K562 (cell line): ENCODE measurements at regions not wholly inside any gene's neighbourhood (a gene's known extent, or its start where the extent isn't known, plus 50 kb on each side); places are given as distances from the start of the nearest gene placed in this dataset.

Experiments
- ATAC-seq: fragments of 200-7000 bp; cut with Tn5 transposase; 3 replicates; pipeline ENCODE4 v1.9.1; 2020; ENCODE audit warnings: moderate library complexity
- BruUV-seq: library from RNA; stranded (reverse); fragments of 400-500 nt; replicated peaks from 2 replicates; lab custom pipeline; 2021; lab: Mats Ljungman, UMichigan
- CTCF ChIA-PET: fragments of 300-600 bp; formaldehyde crosslinking; extraction: SDS; loops from one replicate; lab custom pipeline; 2021; ENCODE audit warnings: low intra/inter-chr PET ratio; lab: Yijun Ruan, JAX
- POLR2A ChIA-PET: fragments of 300-600, 350-650 bp; sonication (Branson Sonifier 250); formaldehyde crosslinking; extraction: SDS; loops from one replicate; lab custom pipeline; 2021; ENCODE audit warnings: antibody characterized with exemption, inconsistent platforms; lab: Yijun Ruan, JAX
- DNase-seq, 4 experiments: peaks; one replicate each; pipeline versions ENCODE4 v3.0.0 to v3.0.0-alpha.2; 2011 to 2018; ENCODE audit warnings: low spot score in 3 of 4, mixed read lengths in 3 of 4; ENCODE audit errors: extremely low read depth in 1 of 4
- FAIRE-seq: peaks from 2 replicates; lab custom pipeline; 2011; peaks lifted over from hg19 to GRCh38; lab: Jason Lieb, UNC
- H2AFZ ChIP-seq: 2 replicates; pipeline ENCODE4 v1.6.0; 2011; ENCODE audit warnings: low read depth, low read length, control low read depth, inconsistent platforms
- H3K27ac ChIP-seq: fragments of 200-600 bp; 3 replicates; pipeline ENCODE4 v1.8.0; 2011; ENCODE audit warnings: low read depth, mild to moderate bottlenecking, control low read depth, inconsistent platforms, low read length, moderate library complexity, mixed read lengths; ENCODE audit errors: extremely low read depth
- H3K27me3 ChIP-seq, 2 experiments: fragments of 300-600 bp in 1 of 2; 2 replicates in 1 of 2; 3 replicates in 1 of 2; pipeline versions ENCODE4 v1.6.0 to v1.8.0; 2011; ENCODE audit warnings: inconsistent platforms in 2 of 2, low read length in 2 of 2, mild to moderate bottlenecking in 1 of 2, mixed read lengths in 1 of 2, moderate library complexity in 1 of 2; ENCODE audit not compliant: control insufficient read depth in 2 of 2, insufficient read depth in 2 of 2
- H3K36me3 ChIP-seq: fragments of 300-600 bp; 3 replicates; pipeline ENCODE4 v1.8.0; 2011; ENCODE audit warnings: mild to moderate bottlenecking, low read length, inconsistent platforms; ENCODE audit not compliant: control insufficient read depth, insufficient read depth
- H3K4me1 ChIP-seq, 2 experiments: fragments of 200-600 bp in 1 of 2; replicated peaks in 1 of 2; 2 replicates in 1 of 2; 3 replicates in 1 of 2; pipeline versions ENCODE4 v1.5.1 to v1.8.0; 2011; ENCODE audit warnings: inconsistent platforms in 2 of 2, low read length in 2 of 2, mild to moderate bottlenecking in 1 of 2, mixed read lengths in 1 of 2, moderate library complexity in 1 of 2; ENCODE audit not compliant: control insufficient read depth in 2 of 2, insufficient read depth in 2 of 2
- H3K4me2 ChIP-seq: 2 replicates; pipeline ENCODE4 v1.6.1; 2011; ENCODE audit warnings: low read length, control low read depth, inconsistent platforms, mixed read lengths; ENCODE audit not compliant: insufficient read depth
- H3K4me3 ChIP-seq: fragments of 200-600 bp; sonication (generic), shearing (Covaris generic); 2 replicates; pipeline ENCODE4 v1.5.1; 2016; ENCODE audit warnings: control low read depth, inconsistent platforms
- H3K79me2 ChIP-seq: fragments of 200-600 bp; 3 replicates; pipeline ENCODE4 v1.8.0; 2011; ENCODE audit warnings: low read length, inconsistent platforms; ENCODE audit not compliant: control insufficient read depth, insufficient read depth
- H3K9ac ChIP-seq, 2 experiments: 2 replicates each; pipeline versions ENCODE4 v1.6.0 to v1.6.1; 2011; ENCODE audit warnings: low read depth in 2 of 2, low read length in 2 of 2, control low read depth in 1 of 2, inconsistent platforms in 1 of 2, mild to moderate bottlenecking in 1 of 2, mixed read lengths in 1 of 2; ENCODE audit not compliant: insufficient read depth in 1 of 2
- H3K9me1 ChIP-seq: one replicate; pipeline ENCODE4 v1.6.0; 2011; ENCODE audit warnings: inconsistent platforms, mild to moderate bottlenecking, low read length, moderate library complexity; ENCODE audit not compliant: control insufficient read depth, insufficient read depth
- H3K9me3 ChIP-seq: replicated peaks from 2 replicates; pipeline ENCODE4 v1.5.1; 2011; ENCODE audit warnings: low read depth, low read length, inconsistent platforms; ENCODE audit not compliant: control insufficient read depth, insufficient read depth
- H4K20me1 ChIP-seq: replicated peaks from 2 replicates; pipeline ENCODE4 v1.6.1; 2011; ENCODE audit warnings: low read length, inconsistent platforms, mixed read lengths; ENCODE audit not compliant: control insufficient read depth, insufficient read depth
- BRCA1 ChIP-seq, 2 experiments: fragments of 450-650 bp in 1 of 2; sonication (generic) in 1 of 2; formaldehyde crosslinking in 1 of 2; IDR thresholded peaks; 2 replicates each; pipeline versions ENCODE4 v1.5.0 to v1.6.1; 2017 to 2020; ENCODE audit warnings: mild to moderate bottlenecking in 1 of 2, missing genetic modification reagents in 1 of 2
- CREBBP ChIP-seq: IDR thresholded peaks from one replicate; pipeline ENCODE4 v1.6.1; 2012; ENCODE audit warnings: low read depth, mild to moderate bottlenecking, control low read depth, inconsistent platforms, low read length
- DIDO1 ChIP-seq: fragments of 450-650 bp; IDR thresholded peaks from 2 replicates; pipeline ENCODE4 v1.6.1; 2016; ENCODE audit warnings: low read depth, missing biosample characterization, missing genetic modification characterization
- E2F8 ChIP-seq: fragments of 450-650 bp; IDR thresholded peaks from 2 replicates; pipeline ENCODE4 v1.7.1; 2018; ENCODE audit warnings: mild to moderate bottlenecking, low read depth; ENCODE audit not compliant: partially characterized antibody
- LARP7 ChIP-seq: fragments of 450-650 bp; IDR thresholded peaks from 2 replicates; pipeline ENCODE4 v1.6.1; 2016
- NFIC ChIP-seq: fragments of 450-650 bp; IDR thresholded peaks from 2 replicates; pipeline ENCODE4 v1.6.1; 2017; ENCODE audit warnings: mild to moderate bottlenecking, inconsistent platforms
- NR3C1 ChIP-seq: sonication (generic); formaldehyde crosslinking; IDR thresholded peaks from 2 replicates; pipeline ENCODE4 v1.8.1; 2022; ENCODE audit warnings: missing genetic modification reagents
- SPI1 ChIP-seq: IDR thresholded peaks from 2 replicates; pipeline ENCODE4 v1.6.1; 2011; ENCODE audit warnings: low read depth, low read length, control low read depth, borderline replicate concordance
- ZNF408 ChIP-seq: fragments of 250-450 bp; sonication (Bioruptor Pico); IDR thresholded peaks from 2 replicates; pipeline ENCODE4 v1.4.0; 2020; ENCODE audit warnings: low read depth, mild to moderate bottlenecking, moderate library complexity
- ZNF668 ChIP-seq: fragments of 250-450 bp; sonication (Bioruptor Pico); IDR thresholded peaks from 2 replicates; pipeline ENCODE4 v1.8.0; 2022; ENCODE audit warnings: mild to moderate bottlenecking, inconsistent platforms
- WGBS: fragments of 100-300 bp; shearing (Covaris generic); methylation state at CpG from one replicate; pipeline ENCODE4 v1.1.6; 2016; ENCODE audit warnings: low coverage, mixed read lengths; ENCODE audit not compliant: insufficient coverage; ENCODE audit errors: missing lambda C conversion rate; 5-methylcytosine and 5-hydroxymethylcytosine counted together
- in situ Hi-C: fragments of 300-500 bp; cut with MboI; formaldehyde crosslinking; loops from 4 replicates; pipeline ENCODE4 v1.15.0; 2018; ENCODE audit warnings: inconsistent platforms, mixed read lengths
- intact Hi-C: fragments of 100-400 bp; cut with micrococcal nuclease; formaldehyde crosslinking; loops from 2 replicates; pipeline ENCODE4 v1.14.2; 2022
- TF ChIP-seq, protein P1 (sequence below), 2 experiments: fragments of 450-650 bp; IDR thresholded peaks; 2 replicates each; pipeline ENCODE4 v1.6.1; 2016; ENCODE audit warnings: mild to moderate bottlenecking in 2 of 2, borderline replicate concordance in 1 of 2, low read depth in 1 of 2, moderate library complexity in 1 of 2

DNA sequence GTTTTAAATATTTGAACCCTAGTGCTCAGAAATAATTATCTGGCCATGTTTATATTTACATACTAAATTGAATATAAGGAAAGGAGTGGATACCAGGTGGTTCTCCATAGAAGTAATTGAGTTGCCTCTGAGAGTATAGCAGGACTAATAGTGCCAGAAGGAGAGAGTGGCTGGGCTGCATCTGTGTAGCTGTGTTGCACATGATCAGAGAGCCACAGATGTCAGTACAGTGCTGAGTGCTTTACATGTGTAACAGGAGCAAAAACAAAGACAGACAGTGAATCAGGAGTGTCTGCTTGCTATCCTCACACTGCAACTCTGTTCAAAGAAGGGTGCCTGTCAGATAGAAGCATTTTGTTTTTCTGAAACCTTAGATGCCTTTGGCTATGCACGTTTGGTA lies 353.9 kb upstream of the PAPPA start:
- no peak overlapping the region for H3K27ac ChIP-seq
- no peaks in the 10 kb centered on the region for H3K36me3 ChIP-seq
- BruUV-seq: no TSS peak
- no peak for ATAC-seq
- intact Hi-C loops (no loop called here), in situ Hi-C loops (no loop called here)
- 0% methylated on average over 1 of the region's 1 CpG for WGBS
- no peaks in the 10 kb centered on the region for H3K9me1 ChIP-seq
- H3K4me1 ChIP-seq: no peaks in the 10 kb centered on the region
- no peaks in the 10 kb centered on the region for H3K27me3 ChIP-seq
- no peak for FAIRE-seq
- no peak for DNase-seq
- ChIA-PET CTCF (no interaction called here), POLR2A (no interaction called here)
- no peak overlapping the region for H3K9ac ChIP-seq
- no peaks in the 10 kb centered on the region for H3K79me2 ChIP-seq
- no peak overlapping the region for H3K4me2 ChIP-seq
- no peaks in the 10 kb centered on the region for H4K20me1 ChIP-seq
- no peak overlapping the region for H2AFZ ChIP-seq
- H3K4me3 ChIP-seq: no peak overlapping the region
- no peaks in the 10 kb centered on the region for H3K9me3 ChIP-seq
- TF ChIP-seq E2F8: no peak
- no peak for TF ChIP-seq CREBBP
- TF ChIP-seq, protein P1, sequence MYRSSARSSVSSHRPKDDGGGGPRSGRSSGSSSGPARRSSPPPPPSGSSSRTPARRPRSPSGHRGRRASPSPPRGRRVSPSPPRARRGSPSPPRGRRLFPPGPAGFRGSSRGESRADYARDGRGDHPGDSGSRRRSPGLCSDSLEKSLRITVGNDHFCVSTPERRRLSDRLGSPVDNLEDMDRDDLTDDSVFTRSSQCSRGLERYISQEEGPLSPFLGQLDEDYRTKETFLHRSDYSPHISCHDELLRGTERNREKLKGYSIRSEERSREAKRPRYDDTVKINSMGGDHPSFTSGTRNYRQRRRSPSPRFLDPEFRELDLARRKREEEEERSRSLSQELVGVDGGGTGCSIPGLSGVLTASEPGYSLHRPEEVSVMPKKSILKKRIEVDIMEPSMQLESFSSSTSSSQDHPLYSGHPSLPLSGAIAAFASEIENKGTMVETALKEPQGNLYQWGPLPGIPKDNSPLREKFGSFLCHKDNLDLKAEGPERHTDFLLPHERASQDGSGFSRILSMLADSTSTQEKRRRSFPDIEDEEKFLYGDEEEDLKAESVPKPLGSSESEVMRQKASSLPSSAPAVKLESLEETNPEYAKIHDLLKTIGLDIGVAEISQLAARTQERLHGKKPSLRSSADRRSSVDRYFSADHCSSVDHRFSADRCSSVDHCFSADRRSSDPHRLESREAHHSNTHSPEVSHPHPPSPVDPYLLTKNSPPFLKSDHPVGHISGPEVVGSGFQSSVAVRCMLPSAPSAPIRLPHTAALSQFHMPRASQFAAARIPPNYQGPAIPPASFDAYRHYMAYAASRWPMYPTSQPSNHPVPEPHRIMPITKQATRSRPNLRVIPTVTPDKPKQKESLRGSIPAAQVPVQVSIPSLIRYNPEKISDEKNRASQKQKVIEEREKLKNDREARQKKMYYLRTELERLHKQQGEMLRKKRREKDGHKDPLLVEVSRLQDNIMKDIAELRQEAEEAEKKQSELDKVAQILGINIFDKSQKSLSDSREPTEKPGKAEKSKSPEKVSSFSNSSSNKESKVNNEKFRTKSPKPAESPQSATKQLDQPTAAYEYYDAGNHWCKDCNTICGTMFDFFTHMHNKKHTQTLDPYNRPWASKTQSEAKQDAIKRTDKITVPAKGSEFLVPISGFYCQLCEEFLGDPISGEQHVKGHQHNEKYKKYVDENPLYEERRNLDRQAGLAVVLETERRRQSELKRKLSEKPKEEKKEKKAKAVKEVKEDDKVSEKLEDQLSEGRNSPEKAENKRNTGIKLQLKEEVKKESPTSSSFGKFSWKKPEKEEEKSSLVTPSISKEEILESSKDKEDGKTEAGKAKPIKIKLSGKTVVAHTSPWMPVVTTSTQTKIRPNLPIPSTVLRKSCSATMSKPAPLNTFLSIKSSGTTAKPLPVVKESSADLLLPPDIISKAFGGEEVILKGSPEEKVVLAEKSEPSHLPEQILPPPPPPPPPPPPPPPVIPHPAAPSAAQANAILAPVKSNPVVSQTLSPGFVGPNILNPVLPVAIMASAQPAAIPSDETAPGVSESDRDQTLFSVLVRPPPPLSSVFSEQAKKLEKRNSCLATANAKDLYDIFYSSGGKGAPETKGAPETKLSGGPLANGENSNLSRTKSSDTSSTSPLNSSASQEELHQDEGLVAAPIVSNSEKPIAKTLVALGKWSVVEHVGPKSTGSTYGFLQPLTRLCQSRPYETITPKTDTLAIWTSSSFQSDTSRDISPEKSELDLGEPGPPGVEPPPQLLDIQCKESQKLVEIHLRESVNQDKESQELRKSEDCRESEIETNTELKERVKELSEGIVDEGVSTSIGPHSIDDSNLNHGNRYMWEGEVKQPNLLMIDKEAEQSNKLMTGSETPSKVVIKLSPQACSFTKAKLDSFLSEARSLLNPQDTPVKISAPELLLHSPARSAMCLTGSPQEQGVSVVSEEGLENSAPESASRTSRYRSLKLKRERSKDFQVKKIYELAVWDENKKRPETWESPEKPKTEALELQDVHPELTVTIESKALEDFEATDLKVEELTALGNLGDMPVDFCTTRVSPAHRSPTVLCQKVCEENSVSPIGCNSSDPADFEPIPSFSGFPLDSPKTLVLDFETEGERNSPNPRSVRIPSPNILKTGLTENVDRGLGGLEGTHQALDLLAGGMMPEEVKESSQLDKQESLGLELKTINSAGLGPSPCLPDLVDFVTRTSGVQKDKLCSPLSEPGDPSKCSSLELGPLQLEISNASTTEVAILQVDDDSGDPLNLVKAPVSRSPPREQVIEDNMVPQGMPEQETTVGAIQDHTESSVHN (IDR thresholded peaks at IDR 0.05; ENCODE audit: borderline replicate concordance in 1 of 2, low read depth in 1 of 2): no peak
- no peak for TF ChIP-seq ZNF668 (CRISPR knock-in tag)
- no peak for TF ChIP-seq SPI1
- TF ChIP-seq LARP7: no peak
- TF ChIP-seq ZNF408 (CRISPR knock-in tag): no peak
- TF ChIP-seq BRCA1 (IDR thresholded peaks at IDR 0.05): no peak
- no peak for TF ChIP-seq BRCA1 (CRISPR knock-in tag; IDR thresholded peaks at IDR 0.05)
- TF ChIP-seq NFIC: no peak
- no peak for TF ChIP-seq DIDO1
- TF ChIP-seq NR3C1: no peak
